Activated T-cell treated with anti-CD3 and anti-CD28 coated beads for 48 hours (primary cell): ENCODE measurements at regions not wholly inside any gene's neighbourhood (a gene's known extent, or its start where the extent isn't known, plus 50 kb on each side); places are given as distances from the start of the nearest gene placed in this dataset.
"Not testable (repeated sequence)": the region's sequence is repeated elsewhere in the genome, so short reads cannot be mapped to it uniquely, and the experiment has no call there.

ENCODE experiments used
- DNase-seq: peaks from one replicate; pipeline ENCODE4 v3.0.0-alpha.2; 2020; ENCODE audit warnings: low read depth

- DNase-seq, result no peak
Measured at GRCh38 chr16:35196313-35196712, 1736.9 kb downstream of the TP53TG3F start.

GRCh38 chr16:35197656-35198055 lies 1738.2 kb downstream of the TP53TG3F start:
- no peak for DNase-seq

GRCh38 chr16:35198223-35199199 lies 1739.1 kb downstream of the TP53TG3F start:
- no peak for DNase-seq

- no peak for DNase-seq
Measured at GRCh38 chr16:35200662-35201061, 1741.2 kb downstream of the TP53TG3F start.

- DNase-seq, result no peak
Measured at GRCh38 chr16:35201151-35201550, 1741.7 kb downstream of the TP53TG3F start.

- no peak for DNase-seq
Measured at GRCh38 chr16:35203636-35204035, 1744.2 kb downstream of the TP53TG3F start.

GRCh38 chr16:35207059-35207999 lies 1747.9 kb downstream of the TP53TG3F start:
- DNase-seq, result no peak

- no peak for DNase-seq
Measured at GRCh38 chr16:35208001-35208935, 1748.9 kb downstream of the TP53TG3F start.

GRCh38 chr16:35210681-35211433 lies 1751.4 kb downstream of the TP53TG3F start:
- no peak for DNase-seq

- no peak for DNase-seq
Measured at GRCh38 chr16:35214840-35215239, 1755.4 kb downstream of the TP53TG3F start.

- DNase-seq, result no peak
Measured at GRCh38 chr16:35215287-35215686, 1755.9 kb downstream of the TP53TG3F start.

- DNase-seq, result not testable (repeated sequence)
Measured at GRCh38 chr16:35216261-35216660, 1756.8 kb downstream of the TP53TG3F start.

- DNase-seq, result no peak
Measured at GRCh38 chr16:35221482-35222185, 1762.2 kb downstream of the TP53TG3F start.

GRCh38 chr16:35234679-35235078 lies 1775.3 kb downstream of the TP53TG3F start:
- DNase-seq, result no peak

GRCh38 chr16:35239561-35239960 lies 1780.1 kb downstream of the TP53TG3F start:
- no peak for DNase-seq

GRCh38 chr16:35249051-35249450 lies 1789.6 kb downstream of the TP53TG3F start:
- DNase-seq, result no peak

- DNase-seq, result no peak
Measured at GRCh38 chr16:35252356-35252936, 1793.0 kb downstream of the TP53TG3F start.

- DNase-seq, result no peak
Measured at GRCh38 chr16:35255186-35255803, 1795.9 kb downstream of the TP53TG3F start.

- DNase-seq, result no peak
Measured at GRCh38 chr16:35255816-35256215, 1796.4 kb downstream of the TP53TG3F start.
